Renal pelvis (tissue), 1 donor: ENCODE measurements at regions not wholly inside any gene's neighbourhood (a gene's known extent, or its start where the extent isn't known, plus 50 kb on each side); places are given as distances from the start of the nearest gene placed in this dataset.
"Not testable (repeated sequence)": the region's sequence is repeated elsewhere in the genome, so short reads cannot be mapped to it uniquely, and the experiment has no call there.

Experiments
- DNase-seq: peaks from one replicate; pipeline ENCODE4 v3.0.0-alpha.2; 2013

GRCh38 chr3:95468331-95468730, 1346.1 kb upstream of the EPHA6 start:
- no peak for DNase-seq

- no peak for DNase-seq
These were observed 1340.1 kb upstream of the EPHA6 start for GRCh38 chr3:95474338-95474737.

GRCh38 chr3:95476534-95476933, 1337.9 kb upstream of the EPHA6 start:
- no peak for DNase-seq

GRCh38 chr3:95506174-95506573, 1308.2 kb upstream of the EPHA6 start:
- DNase-seq = no peak

- no peak for DNase-seq
These were observed 1306.3 kb upstream of the EPHA6 start for GRCh38 chr3:95508124-95508523.

GRCh38 chr3:95511828-95512227, 1302.6 kb upstream of the EPHA6 start:
- DNase-seq = no peak

- no peak for DNase-seq
These were observed 1300.1 kb upstream of the EPHA6 start for GRCh38 chr3:95514260-95514659.

GRCh38 chr3:95521396-95521795, 1293.0 kb upstream of the EPHA6 start:
- no peak for DNase-seq

- no peak for DNase-seq
These were observed 1291.9 kb upstream of the EPHA6 start for GRCh38 chr3:95522449-95522848.

- no peak for DNase-seq
These were observed 1274.4 kb upstream of the EPHA6 start for GRCh38 chr3:95539950-95540483.

- DNase-seq = no peak
These were observed 1248.9 kb upstream of the EPHA6 start for GRCh38 chr3:95565502-95565901.

GRCh38 chr3:95567346-95567745, 1247.0 kb upstream of the EPHA6 start:
- no peak for DNase-seq

- DNase-seq = no peak
These were observed 1227.6 kb upstream of the EPHA6 start for GRCh38 chr3:95586754-95587153.

- DNase-seq = not testable (repeated sequence)
These were observed 1226.8 kb upstream of the EPHA6 start for GRCh38 chr3:95587641-95588040.

- no peak for DNase-seq
These were observed 1225.9 kb upstream of the EPHA6 start for GRCh38 chr3:95588473-95588872.

- DNase-seq = no peak
These were observed 1218.8 kb upstream of the EPHA6 start for GRCh38 chr3:95595416-95596075.

- no peak for DNase-seq
These were observed 1206.5 kb upstream of the EPHA6 start for GRCh38 chr3:95607926-95608325.

- no peak for DNase-seq
These were observed 1205.0 kb upstream of the EPHA6 start for GRCh38 chr3:95609411-95609810.

GRCh38 chr3:95612611-95613010, 1201.8 kb upstream of the EPHA6 start:
- DNase-seq = no peak

GRCh38 chr3:95613993-95614392, 1200.4 kb upstream of the EPHA6 start:
- DNase-seq = no peak

- no peak for DNase-seq
These were observed 1198.6 kb upstream of the EPHA6 start for GRCh38 chr3:95615592-95616310.

- DNase-seq = no peak
These were observed 1188.3 kb upstream of the EPHA6 start for GRCh38 chr3:95626107-95626506.

GRCh38 chr3:95627293-95627692, 1187.1 kb upstream of the EPHA6 start:
- DNase-seq = no peak

GRCh38 chr3:95627697-95628096, 1186.7 kb upstream of the EPHA6 start:
- DNase-seq = no peak
